Activated naive CD4-positive, alpha-beta T cell treated with anti-CD3 and anti-CD28 coated beads for 36 hours (primary cell): ENCODE measurements at regions not wholly inside any gene's neighbourhood (a gene's known extent, or its start where the extent isn't known, plus 50 kb on each side); places are given as distances from the start of the nearest gene placed in this dataset.

ENCODE experiments used
- CTCF ChIA-PET: fragments of 350-600 bp; sonication (Branson Sonifier 250); formaldehyde crosslinking; loops from one replicate; lab custom pipeline; 2021; ENCODE audit warnings: antibody characterized with exemption; lab: Charles Lee
- DNase-seq: peaks from one replicate; pipeline ENCODE4 v3.0.0-alpha.2; 2020
- H3K27ac Mint-ChIP-seq: one replicate; pipeline ENCODE4 v1.8.0; 2021; ENCODE audit warnings: mild to moderate bottlenecking, mixed read lengths
- H3K27me3 Mint-ChIP-seq: one replicate; pipeline ENCODE4 v1.8.0; 2021; ENCODE audit warnings: low read depth, mixed read lengths
- H3K36me3 Mint-ChIP-seq: one replicate; pipeline ENCODE4 v1.8.0; 2021; ENCODE audit warnings: low read depth, mixed read lengths
- H3K4me1 Mint-ChIP-seq: one replicate; pipeline ENCODE4 v1.8.0; 2021; ENCODE audit warnings: low read depth, mixed read lengths
- H3K4me3 Mint-ChIP-seq: one replicate; pipeline ENCODE4 v1.8.0; 2021; ENCODE audit warnings: mild to moderate bottlenecking, moderate library complexity, mixed read lengths
- H3K9me3 Mint-ChIP-seq: one replicate; pipeline ENCODE4 v1.8.0; 2021; ENCODE audit warnings: mixed read lengths
- intact Hi-C: fragments of 100-400 bp; cut with micrococcal nuclease; formaldehyde crosslinking; loops from one replicate; pipeline ENCODE4 v1.15.1; 2023

- Mint-ChIP-seq H3K27ac (no peak overlapping the region), H3K4me3 (no peak overlapping the region), H3K36me3 (no peaks in the 10 kb centered on the region), H3K27me3 (no peaks in the 10 kb centered on the region), H3K4me1 (no peaks in the 10 kb centered on the region), H3K9me3 (no peaks in the 10 kb centered on the region)
- intact Hi-C loops: no loop called here
- CTCF ChIA-PET: interaction anchor here (0.6 kb wide), 1 partner anchor 36 kb away, joined by 3 read pairs; no protein-coding TSS in a partner anchor
- DNase-seq: no peak
Measured at GRCh38 chr16:74168445-74168844, 128.2 kb upstream of the PSMD7 start.

DNA sequence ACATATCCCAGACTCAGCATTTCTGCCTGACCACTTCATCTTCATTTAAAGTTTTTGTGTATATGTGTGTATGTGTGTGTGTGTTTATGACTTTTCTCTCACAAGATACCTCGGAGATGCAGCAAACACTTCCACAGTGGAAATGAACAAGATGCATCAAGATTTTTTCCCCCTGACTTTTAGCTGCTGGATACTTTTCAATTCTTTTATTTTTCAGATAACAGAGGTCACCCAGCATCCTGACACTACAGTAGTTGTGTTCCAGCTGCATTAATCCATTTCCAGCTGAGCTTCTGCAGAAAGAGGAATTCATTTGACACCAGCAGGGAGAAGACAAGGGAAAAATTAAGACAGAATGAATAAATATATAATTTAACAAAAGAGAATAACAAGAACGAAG lies 130.2 kb upstream of the PSMD7 start:
- Mint-ChIP-seq H3K27me3 (no peaks in the 10 kb centered on the region), H3K9me3 (peaks cover 3% of the 10 kb centered on the region), H3K4me1 (no peaks in the 10 kb centered on the region), H3K27ac (no peak overlapping the region), H3K36me3 (no peaks in the 10 kb centered on the region), H3K4me3 (no peak overlapping the region)
- intact Hi-C loops: no loop called here
- CTCF ChIA-PET: interaction anchor here (0.9 kb wide), 1 partner anchor 23 kb away, joined by 3 read pairs; no protein-coding TSS in a partner anchor
- no peak for DNase-seq

GRCh38 chr16:74165566-74166080 lies 131.0 kb upstream of the PSMD7 start:
- Mint-ChIP-seq H3K27ac (no peak overlapping the region), H3K9me3 (peaks cover 3% of the 10 kb centered on the region), H3K4me1 (no peaks in the 10 kb centered on the region), H3K4me3 (no peak overlapping the region), H3K36me3 (no peaks in the 10 kb centered on the region), H3K27me3 (no peaks in the 10 kb centered on the region)
- intact Hi-C loops: no loop called here
- DNase-seq: no peak
- CTCF ChIA-PET: no interaction called here

- no peak for DNase-seq
- Mint-ChIP-seq H3K4me1 (no peaks in the 10 kb centered on the region), H3K27ac (no peak overlapping the region), H3K27me3 (no peaks in the 10 kb centered on the region), H3K9me3 (peaks cover 4% of the 10 kb centered on the region), H3K4me3 (no peak overlapping the region), H3K36me3 (no peaks in the 10 kb centered on the region)
- intact Hi-C loops: no loop called here
- CTCF ChIA-PET: no interaction called here
Measured at GRCh38 chr16:74160759-74161158, 135.9 kb upstream of the PSMD7 start.

- H3K4me1 Mint-ChIP-seq: no peaks in the 10 kb centered on the region
- intact Hi-C loops: no loop called here
- no peak overlapping the region for H3K27ac Mint-ChIP-seq
- DNase-seq: no peak
- no peak overlapping the region for H3K4me3 Mint-ChIP-seq
- H3K27me3 Mint-ChIP-seq: peaks cover 13% of the 10 kb centered on the region
- H3K9me3 Mint-ChIP-seq: peaks cover 7% of the 10 kb centered on the region
- CTCF ChIA-PET: no interaction called here
- no peaks in the 10 kb centered on the region for H3K36me3 Mint-ChIP-seq
Measured at GRCh38 chr16:74153773-74154172, 142.8 kb upstream of the PSMD7 start.

GRCh38 chr16:74146643-74147042 lies 150.0 kb upstream of the PSMD7 start:
- CTCF ChIA-PET: no interaction called here
- H3K36me3 Mint-ChIP-seq: no peaks in the 10 kb centered on the region
- H3K4me3 Mint-ChIP-seq: no peak overlapping the region

GRCh38 chr16:74143171-74143570 lies 153.4 kb upstream of the PSMD7 start:
- CTCF ChIA-PET: no interaction called here
- no peak for DNase-seq
- no peak overlapping the region for H3K4me3 Mint-ChIP-seq
- H3K27ac Mint-ChIP-seq: no peak overlapping the region
- no peaks in the 10 kb centered on the region for H3K36me3 Mint-ChIP-seq
- no peaks in the 10 kb centered on the region for H3K4me1 Mint-ChIP-seq
- H3K27me3 Mint-ChIP-seq: peaks cover 2% of the 10 kb centered on the region
- intact Hi-C loops: no loop called here
- H3K9me3 Mint-ChIP-seq: no peaks in the 10 kb centered on the region

More at GRCh38 chr16:74146643-74147042, 150.0 kb upstream of the PSMD7 start:
- Mint-ChIP-seq H3K27me3 (peaks cover 5% of the 10 kb centered on the region), H3K27ac (no peak overlapping the region), H3K9me3 (peaks cover under 1% of the 10 kb centered on the region), H3K4me1 (no peaks in the 10 kb centered on the region)
- intact Hi-C loops: no loop called here
- no peak for DNase-seq

GRCh38 chr16:74141015-74141414 lies 155.6 kb upstream of the PSMD7 start:
- Mint-ChIP-seq H3K4me3 (no peak overlapping the region), H3K36me3 (no peaks in the 10 kb centered on the region), H3K27ac (no peak overlapping the region), H3K27me3 (peaks cover 2% of the 10 kb centered on the region), H3K9me3 (no peaks in the 10 kb centered on the region), H3K4me1 (no peaks in the 10 kb centered on the region)
- intact Hi-C loops: no loop called here
- CTCF ChIA-PET: no interaction called here
- DNase-seq: no peak

GRCh38 chr16:74140557-74140956 lies 156.1 kb upstream of the PSMD7 start:
- no peaks in the 10 kb centered on the region for H3K4me1 Mint-ChIP-seq
- CTCF ChIA-PET: no interaction called here
- intact Hi-C loops: no loop called here
- no peaks in the 10 kb centered on the region for H3K36me3 Mint-ChIP-seq
- H3K27ac Mint-ChIP-seq: no peak overlapping the region
- DNase-seq: no peak
- H3K27me3 Mint-ChIP-seq: peaks cover 2% of the 10 kb centered on the region
- no peaks in the 10 kb centered on the region for H3K9me3 Mint-ChIP-seq
- no peak overlapping the region for H3K4me3 Mint-ChIP-seq

DNA sequence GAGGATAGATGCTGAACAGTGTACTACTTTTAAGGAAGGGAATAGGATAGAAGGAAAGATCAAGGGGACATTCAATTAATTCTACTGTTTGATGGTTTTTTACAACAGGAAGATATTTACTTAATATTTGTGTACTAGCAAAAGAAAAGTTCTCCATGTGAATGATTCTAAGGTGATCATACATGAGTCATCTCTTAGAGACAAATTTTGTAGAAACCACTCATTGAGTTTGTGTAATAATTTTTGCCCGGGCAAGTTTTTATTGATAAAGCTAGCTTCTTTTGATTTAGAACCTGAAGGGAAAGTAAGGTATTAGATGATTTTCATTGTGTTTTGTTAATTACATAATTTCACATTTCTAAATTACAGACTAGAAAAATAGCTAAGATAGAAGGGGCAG lies 172.8 kb upstream of the PSMD7 start:
- Mint-ChIP-seq H3K36me3 (no peaks in the 10 kb centered on the region), H3K27ac (no peak overlapping the region), H3K4me3 (no peak overlapping the region), H3K9me3 (peaks cover 9% of the 10 kb centered on the region), H3K4me1 (no peaks in the 10 kb centered on the region), H3K27me3 (peaks cover 8% of the 10 kb centered on the region)
- CTCF ChIA-PET: no interaction called here
- no peak for DNase-seq
- intact Hi-C loops: no loop called here

DNA sequence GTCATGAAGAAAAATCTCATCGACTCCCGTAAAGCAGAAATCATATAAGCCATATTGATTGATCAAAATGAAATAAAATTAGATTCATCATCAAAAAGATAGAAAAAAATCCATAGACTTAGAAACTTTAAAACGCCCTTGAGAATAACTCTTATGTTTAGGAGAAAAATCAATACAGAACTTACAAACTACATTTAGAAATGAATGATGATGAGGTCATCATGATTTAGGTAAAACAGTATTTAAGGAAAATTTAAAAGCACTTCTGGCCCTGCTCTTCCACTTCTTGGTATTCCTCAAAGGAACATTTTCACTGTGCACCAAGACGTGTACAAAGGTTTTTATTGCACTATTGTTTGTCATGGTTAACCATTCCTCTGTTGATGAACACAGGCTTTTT lies 173.4 kb upstream of the PSMD7 start:
- intact Hi-C loops: no loop called here
- no peak overlapping the region for H3K27ac Mint-ChIP-seq
- peaks cover 8% of the 10 kb centered on the region for H3K27me3 Mint-ChIP-seq
- CTCF ChIA-PET: no interaction called here
- DNase-seq: no peak
- H3K36me3 Mint-ChIP-seq: no peaks in the 10 kb centered on the region
- peaks cover 9% of the 10 kb centered on the region for H3K9me3 Mint-ChIP-seq
- H3K4me1 Mint-ChIP-seq: no peaks in the 10 kb centered on the region
- H3K4me3 Mint-ChIP-seq: no peak overlapping the region

DNA sequence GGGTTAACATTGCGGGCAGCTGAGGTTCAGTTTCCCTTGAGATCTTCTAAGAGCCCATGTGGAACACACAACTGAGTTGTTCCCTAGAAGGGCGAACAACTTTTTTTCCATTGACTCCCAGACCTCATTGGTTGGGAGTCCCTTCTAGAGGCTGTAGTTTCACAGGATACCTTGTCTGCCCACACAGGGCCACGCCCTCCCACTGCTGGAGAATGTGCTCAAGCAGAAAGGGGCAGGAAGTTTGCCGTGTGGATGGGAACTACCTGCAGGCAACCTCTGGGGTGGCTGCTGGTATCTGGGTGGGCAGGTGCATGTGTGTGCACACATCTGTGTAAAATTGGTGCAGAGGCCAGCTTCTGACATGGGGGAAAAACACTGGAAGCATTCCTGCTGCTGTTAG lies 178.8 kb upstream of the PSMD7 start:
- Mint-ChIP-seq H3K27ac (no peak overlapping the region), H3K4me3 (no peak overlapping the region), H3K9me3 (no peaks in the 10 kb centered on the region)

GRCh38 chr16:74113545-74113944 lies 183.1 kb upstream of the PSMD7 start:
- no peak for DNase-seq
- no peak overlapping the region for H3K27ac Mint-ChIP-seq
- H3K36me3 Mint-ChIP-seq: no peaks in the 10 kb centered on the region
- no peak overlapping the region for H3K4me3 Mint-ChIP-seq
- H3K9me3 Mint-ChIP-seq: no peaks in the 10 kb centered on the region
- H3K4me1 Mint-ChIP-seq: no peaks in the 10 kb centered on the region
- CTCF ChIA-PET: no interaction called here
- H3K27me3 Mint-ChIP-seq: no peaks in the 10 kb centered on the region
- intact Hi-C loops: no loop called here

More for the DNA sequence above, 178.8 kb upstream of the PSMD7 start:
- H3K4me1 Mint-ChIP-seq: no peaks in the 10 kb centered on the region
- H3K27me3 Mint-ChIP-seq: peaks cover 4% of the 10 kb centered on the region
- intact Hi-C loops: no loop called here
- H3K36me3 Mint-ChIP-seq: no peaks in the 10 kb centered on the region
- CTCF ChIA-PET: no interaction called here
- no peak for DNase-seq
